HEK293 (cell line): ENCODE measurements at regions not wholly inside any gene's neighbourhood (a gene's known extent, or its start where the extent isn't known, plus 50 kb on each side); places are given as distances from the start of the nearest gene placed in this dataset.

Experiments used
- CTCF ChIA-PET: fragments of 350-600 bp; formaldehyde crosslinking; extraction: SDS; loops from one replicate; lab custom pipeline; 2021; ENCODE audit warnings: antibody characterized with exemption; lab: Yijun Ruan, JAX
- POLR2A ChIA-PET: fragments of 300-600 bp; formaldehyde crosslinking; extraction: SDS; loops from one replicate; lab custom pipeline; 2020; ENCODE audit warnings: antibody characterized with exemption, inconsistent platforms; lab: Yijun Ruan, JAX
- H3K27ac ChIP-seq: fragments of 200-500 bp; sonication (Bioruptor generic); 2 replicates; pipeline ENCODE4 v1.5.1; 2014; ENCODE audit warnings: low read depth, low read length, control low read depth, inconsistent platforms; ENCODE audit errors: extremely low read depth
- H3K36me3 ChIP-seq, 2 experiments: fragments of 200-500 bp in 1 of 2; sonication (Bioruptor generic) in 1 of 2; 1 replicate in 1 of 2; 2 replicates in 1 of 2; pipeline ENCODE4 v1.5.1; 2014 to 2017; ENCODE audit warnings: inconsistent platforms in 2 of 2, low read length in 2 of 2; ENCODE audit not compliant: control insufficient read depth in 2 of 2, insufficient read depth in 1 of 2
- H3K4me1 ChIP-seq: fragments of 200-500 bp; sonication (Bioruptor generic); 2 replicates; pipeline ENCODE4 v1.5.1; 2014; ENCODE audit warnings: mild to moderate bottlenecking, low read length, inconsistent platforms; ENCODE audit not compliant: control insufficient read depth, insufficient read depth
- H3K4me3 ChIP-seq: 2 replicates; pipeline ENCODE4 v1.5.1; 2011; ENCODE audit warnings: low read depth, mild to moderate bottlenecking, control low read depth, low read length, moderate library complexity
- H3K9me3 ChIP-seq: fragments of 200-500 bp; sonication (Bioruptor generic); 2 replicates; pipeline ENCODE4 v1.5.1; 2014; ENCODE audit warnings: low read depth, low read length, inconsistent platforms; ENCODE audit not compliant: control insufficient read depth, insufficient read depth
- MZF1 ChIP-seq: fragments of 450-650 bp; formaldehyde crosslinking; IDR thresholded peaks from 2 replicates; pipeline ENCODE4 v1.5.1; 2017; ENCODE audit warnings: missing biosample characterization, missing genetic modification characterization, borderline replicate concordance
- YY2 ChIP-seq: fragments of 450-650 bp; formaldehyde crosslinking; IDR thresholded peaks from 2 replicates; pipeline ENCODE4 v1.5.1; 2016; ENCODE audit warnings: missing biosample characterization, missing genetic modification characterization
- ZIC2 ChIP-seq: fragments of 450-650 bp; formaldehyde crosslinking; IDR thresholded peaks from 2 replicates; pipeline ENCODE4 v1.5.1; 2016; ENCODE audit warnings: missing biosample characterization, missing genetic modification characterization
- ZNF10 ChIP-seq: fragments of 450-650 bp; formaldehyde crosslinking; IDR thresholded peaks from 2 replicates; pipeline ENCODE4 v1.5.1; 2017; ENCODE audit warnings: missing biosample characterization, missing genetic modification characterization
- ZNF114 ChIP-seq: fragments of 450-650 bp; formaldehyde crosslinking; IDR thresholded peaks from 2 replicates; pipeline ENCODE4 v1.5.0; 2017; ENCODE audit warnings: missing biosample characterization, missing genetic modification characterization
- ZNF155 ChIP-seq: fragments of 450-650 bp; formaldehyde crosslinking; IDR thresholded peaks from 2 replicates; pipeline ENCODE4 v1.5.1; 2016; ENCODE audit warnings: missing biosample characterization, missing genetic modification characterization
- ZNF2 ChIP-seq: fragments of 450-650 bp; formaldehyde crosslinking; IDR thresholded peaks from 2 replicates; pipeline ENCODE4 v1.5.1; 2016; ENCODE audit warnings: missing biosample characterization, missing genetic modification characterization
- ZNF23 ChIP-seq: fragments of 450-650 bp; formaldehyde crosslinking; IDR thresholded peaks from 2 replicates; pipeline ENCODE4 v1.5.1; 2016; ENCODE audit warnings: missing biosample characterization, missing genetic modification characterization, borderline replicate concordance
- ZNF341 ChIP-seq: fragments of 450-650 bp; formaldehyde crosslinking; IDR thresholded peaks from 2 replicates; pipeline ENCODE4; 2016; ENCODE audit warnings: low read depth, missing biosample characterization, missing genetic modification characterization
- ZNF391 ChIP-seq: fragments of 450-650 bp; formaldehyde crosslinking; IDR thresholded peaks from 2 replicates; pipeline ENCODE4 v1.5.1; 2016; ENCODE audit warnings: low read depth, missing biosample characterization, missing genetic modification characterization, borderline replicate concordance
- ZNF529 ChIP-seq: fragments of 450-650 bp; formaldehyde crosslinking; IDR thresholded peaks from 2 replicates; pipeline ENCODE4 v1.5.1; 2017; ENCODE audit warnings: missing genetic modification characterization, missing biosample characterization; ENCODE audit not compliant: insufficient replicate concordance
- ZNF629 ChIP-seq: fragments of 450-650 bp; formaldehyde crosslinking; IDR thresholded peaks from 2 replicates; pipeline ENCODE4 v1.5.1; 2017; ENCODE audit warnings: missing biosample characterization, missing genetic modification characterization
- ZNF658 ChIP-seq: fragments of 450-650 bp; formaldehyde crosslinking; IDR thresholded peaks from 2 replicates; pipeline ENCODE4; 2016; ENCODE audit warnings: missing biosample characterization, missing genetic modification characterization
- ZSCAN4 ChIP-seq: fragments of 450-650 bp; formaldehyde crosslinking; IDR thresholded peaks from 2 replicates; pipeline ENCODE4 v1.5.1; 2017; ENCODE audit warnings: missing biosample characterization, missing genetic modification characterization
- TF ChIP-seq, protein P1 (sequence below): fragments of 450-650 bp; formaldehyde crosslinking; IDR thresholded peaks from 2 replicates; pipeline ENCODE4 v1.5.1; 2016; ENCODE audit warnings: missing biosample characterization, missing genetic modification characterization
- TF ChIP-seq, protein P2 (sequence below): fragments of 450-650 bp; formaldehyde crosslinking; IDR thresholded peaks from 2 replicates; pipeline ENCODE4 v1.5.1; 2017; ENCODE audit warnings: missing biosample characterization, missing genetic modification characterization
- TF ChIP-seq, protein P3 (sequence below): fragments of 450-650 bp; formaldehyde crosslinking; IDR thresholded peaks from 2 replicates; pipeline ENCODE4 v1.5.1; 2016; ENCODE audit warnings: missing biosample characterization, missing genetic modification characterization
- TF ChIP-seq, protein P4 (sequence below): fragments of 450-650 bp; formaldehyde crosslinking; IDR thresholded peaks from 2 replicates; pipeline ENCODE4 v1.5.1; 2016; ENCODE audit warnings: missing biosample characterization, missing genetic modification characterization, borderline replicate concordance

- no peak for TF ChIP-seq ZIC2
These were observed 77.7 kb upstream of the SLC22A23 start (continued) for GRCh38 chr6:3534599-3534998.

GRCh38 chr6:3533981-3534380 lies 77.1 kb upstream of the SLC22A23 start:
- Histone ChIP-seq H3K4me3 (no peak overlapping the region), H3K27ac (no peak overlapping the region), H3K9me3 (no peaks in the 10 kb centered on the region), H3K4me1 (no peaks in the 10 kb centered on the region), H3K36me3 (no peaks in the 10 kb centered on the region)
- POLR2A ChIA-PET: no interaction called here
- CTCF ChIA-PET: no interaction called here
- TF ChIP-seq ZNF341 (no peak), ZNF2 (tag by site-specific recombination) (no peak), ZNF114 (no peak), YY2 (no peak), ZNF529 (tag by site-specific recombination) (no peak), ZNF629 (no peak), ZNF391 (tag by site-specific recombination) (no peak), ZNF155 (tag by site-specific recombination) (no peak), MZF1 (no peak), ZNF658 (tag by site-specific recombination) (no peak), ZNF10 (tag by site-specific recombination) (no peak), ZNF23 (tag by site-specific recombination) (no peak), ZSCAN4 (no peak)
- TF ChIP-seq, protein P1, sequence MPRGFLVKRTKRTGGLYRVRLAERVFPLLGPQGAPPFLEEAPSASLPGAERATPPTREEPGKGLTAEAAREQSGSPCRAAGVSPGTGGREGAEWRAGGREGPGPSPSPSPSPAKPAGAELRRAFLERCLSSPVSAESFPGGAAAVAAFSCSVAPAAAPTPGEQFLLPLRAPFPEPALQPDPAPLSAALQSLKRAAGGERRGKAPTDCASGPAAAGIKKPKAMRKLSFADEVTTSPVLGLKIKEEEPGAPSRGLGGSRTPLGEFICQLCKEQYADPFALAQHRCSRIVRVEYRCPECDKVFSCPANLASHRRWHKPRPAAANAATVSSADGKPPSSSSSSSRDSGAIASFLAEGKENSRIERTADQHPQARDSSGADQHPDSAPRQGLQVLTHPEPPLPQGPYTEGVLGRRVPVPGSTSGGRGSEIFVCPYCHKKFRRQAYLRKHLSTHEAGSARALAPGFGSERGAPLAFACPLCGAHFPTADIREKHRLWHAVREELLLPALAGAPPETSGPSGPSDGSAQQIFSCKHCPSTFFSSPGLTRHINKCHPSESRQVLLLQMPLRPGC (tag by site-specific recombination): no peak
- TF ChIP-seq, protein P2, sequence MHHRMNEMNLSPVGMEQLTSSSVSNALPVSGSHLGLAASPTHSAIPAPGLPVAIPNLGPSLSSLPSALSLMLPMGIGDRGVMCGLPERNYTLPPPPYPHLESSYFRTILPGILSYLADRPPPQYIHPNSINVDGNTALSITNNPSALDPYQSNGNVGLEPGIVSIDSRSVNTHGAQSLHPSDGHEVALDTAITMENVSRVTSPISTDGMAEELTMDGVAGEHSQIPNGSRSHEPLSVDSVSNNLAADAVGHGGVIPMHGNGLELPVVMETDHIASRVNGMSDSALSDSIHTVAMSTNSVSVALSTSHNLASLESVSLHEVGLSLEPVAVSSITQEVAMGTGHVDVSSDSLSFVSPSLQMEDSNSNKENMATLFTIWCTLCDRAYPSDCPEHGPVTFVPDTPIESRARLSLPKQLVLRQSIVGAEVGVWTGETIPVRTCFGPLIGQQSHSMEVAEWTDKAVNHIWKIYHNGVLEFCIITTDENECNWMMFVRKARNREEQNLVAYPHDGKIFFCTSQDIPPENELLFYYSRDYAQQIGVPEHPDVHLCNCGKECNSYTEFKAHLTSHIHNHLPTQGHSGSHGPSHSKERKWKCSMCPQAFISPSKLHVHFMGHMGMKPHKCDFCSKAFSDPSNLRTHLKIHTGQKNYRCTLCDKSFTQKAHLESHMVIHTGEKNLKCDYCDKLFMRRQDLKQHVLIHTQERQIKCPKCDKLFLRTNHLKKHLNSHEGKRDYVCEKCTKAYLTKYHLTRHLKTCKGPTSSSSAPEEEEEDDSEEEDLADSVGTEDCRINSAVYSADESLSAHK: no peak
- TF ChIP-seq, protein P3, sequence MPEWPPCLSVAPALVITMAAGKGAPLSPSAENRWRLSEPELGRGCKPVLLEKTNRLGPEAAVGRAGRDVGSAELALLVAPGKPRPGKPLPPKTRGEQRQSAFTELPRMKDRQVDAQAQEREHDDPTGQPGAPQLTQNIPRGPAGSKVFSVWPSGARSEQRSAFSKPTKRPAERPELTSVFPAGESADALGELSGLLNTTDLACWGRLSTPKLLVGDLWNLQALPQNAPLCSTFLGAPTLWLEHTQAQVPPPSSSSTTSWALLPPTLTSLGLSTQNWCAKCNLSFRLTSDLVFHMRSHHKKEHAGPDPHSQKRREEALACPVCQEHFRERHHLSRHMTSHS (tag by site-specific recombination): no peak
- TF ChIP-seq, protein P4, sequence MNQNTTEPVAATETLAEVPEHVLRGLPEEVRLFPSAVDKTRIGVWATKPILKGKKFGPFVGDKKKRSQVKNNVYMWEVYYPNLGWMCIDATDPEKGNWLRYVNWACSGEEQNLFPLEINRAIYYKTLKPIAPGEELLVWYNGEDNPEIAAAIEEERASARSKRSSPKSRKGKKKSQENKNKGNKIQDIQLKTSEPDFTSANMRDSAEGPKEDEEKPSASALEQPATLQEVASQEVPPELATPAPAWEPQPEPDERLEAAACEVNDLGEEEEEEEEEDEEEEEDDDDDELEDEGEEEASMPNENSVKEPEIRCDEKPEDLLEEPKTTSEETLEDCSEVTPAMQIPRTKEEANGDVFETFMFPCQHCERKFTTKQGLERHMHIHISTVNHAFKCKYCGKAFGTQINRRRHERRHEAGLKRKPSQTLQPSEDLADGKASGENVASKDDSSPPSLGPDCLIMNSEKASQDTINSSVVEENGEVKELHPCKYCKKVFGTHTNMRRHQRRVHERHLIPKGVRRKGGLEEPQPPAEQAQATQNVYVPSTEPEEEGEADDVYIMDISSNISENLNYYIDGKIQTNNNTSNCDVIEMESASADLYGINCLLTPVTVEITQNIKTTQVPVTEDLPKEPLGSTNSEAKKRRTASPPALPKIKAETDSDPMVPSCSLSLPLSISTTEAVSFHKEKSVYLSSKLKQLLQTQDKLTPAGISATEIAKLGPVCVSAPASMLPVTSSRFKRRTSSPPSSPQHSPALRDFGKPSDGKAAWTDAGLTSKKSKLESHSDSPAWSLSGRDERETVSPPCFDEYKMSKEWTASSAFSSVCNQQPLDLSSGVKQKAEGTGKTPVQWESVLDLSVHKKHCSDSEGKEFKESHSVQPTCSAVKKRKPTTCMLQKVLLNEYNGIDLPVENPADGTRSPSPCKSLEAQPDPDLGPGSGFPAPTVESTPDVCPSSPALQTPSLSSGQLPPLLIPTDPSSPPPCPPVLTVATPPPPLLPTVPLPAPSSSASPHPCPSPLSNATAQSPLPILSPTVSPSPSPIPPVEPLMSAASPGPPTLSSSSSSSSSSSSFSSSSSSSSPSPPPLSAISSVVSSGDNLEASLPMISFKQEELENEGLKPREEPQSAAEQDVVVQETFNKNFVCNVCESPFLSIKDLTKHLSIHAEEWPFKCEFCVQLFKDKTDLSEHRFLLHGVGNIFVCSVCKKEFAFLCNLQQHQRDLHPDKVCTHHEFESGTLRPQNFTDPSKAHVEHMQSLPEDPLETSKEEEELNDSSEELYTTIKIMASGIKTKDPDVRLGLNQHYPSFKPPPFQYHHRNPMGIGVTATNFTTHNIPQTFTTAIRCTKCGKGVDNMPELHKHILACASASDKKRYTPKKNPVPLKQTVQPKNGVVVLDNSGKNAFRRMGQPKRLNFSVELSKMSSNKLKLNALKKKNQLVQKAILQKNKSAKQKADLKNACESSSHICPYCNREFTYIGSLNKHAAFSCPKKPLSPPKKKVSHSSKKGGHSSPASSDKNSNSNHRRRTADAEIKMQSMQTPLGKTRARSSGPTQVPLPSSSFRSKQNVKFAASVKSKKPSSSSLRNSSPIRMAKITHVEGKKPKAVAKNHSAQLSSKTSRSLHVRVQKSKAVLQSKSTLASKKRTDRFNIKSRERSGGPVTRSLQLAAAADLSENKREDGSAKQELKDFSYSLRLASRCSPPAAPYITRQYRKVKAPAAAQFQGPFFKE (tag by site-specific recombination): no peak
